Osteoblast (primary cell): ENCODE measurements at regions not wholly inside any gene's neighbourhood (a gene's known extent, or its start where the extent isn't known, plus 50 kb on each side); places are given as distances from the start of the nearest gene placed in this dataset.
A peak's percentile ranks its signal among the peaks of the same experiment; 100 is the strongest.

Experiments
- DNase-seq: peaks from one replicate; pipeline ENCODE4 v3.0.0; 2011; ENCODE audit warnings: low spot score, mixed read lengths; ENCODE audit not compliant: insufficient read length; ENCODE audit errors: missing footprints
- H2AFZ ChIP-seq: 2 replicates; pipeline ENCODE4 v1.6.0; 2011; ENCODE audit warnings: mild to moderate bottlenecking, low read length
- H3K27ac ChIP-seq: 2 replicates; pipeline ENCODE4 v1.5.1; 2011; ENCODE audit warnings: mild to moderate bottlenecking, low read depth, low read length, moderate library complexity
- H3K27me3 ChIP-seq: 2 replicates; pipeline ENCODE4 v1.6.0; 2012; ENCODE audit warnings: mild to moderate bottlenecking, control low read depth, inconsistent platforms, low read length, moderate library complexity; ENCODE audit not compliant: insufficient read depth
- H3K36me3 ChIP-seq: 2 replicates; pipeline ENCODE4 v1.5.1; 2011; ENCODE audit warnings: mild to moderate bottlenecking, low read length, control low read depth, moderate library complexity; ENCODE audit not compliant: insufficient read depth
- H3K4me1 ChIP-seq: 2 replicates; pipeline ENCODE4 v1.5.1; 2011; ENCODE audit warnings: mild to moderate bottlenecking, low read length, control low read depth, moderate library complexity; ENCODE audit not compliant: insufficient read depth
- H3K4me2 ChIP-seq: 2 replicates; pipeline ENCODE4 v1.6.0; 2011; ENCODE audit warnings: mild to moderate bottlenecking, low read length; ENCODE audit not compliant: insufficient read depth
- H3K4me3 ChIP-seq: fragments of 200-600 bp; sonication (generic); 3 replicates; pipeline ENCODE4 v1.5.1; 2012; ENCODE audit warnings: mild to moderate bottlenecking, low read length, inconsistent platforms; ENCODE audit not compliant: insufficient read depth
- H3K79me2 ChIP-seq: 2 replicates; pipeline ENCODE4 v1.6.0; 2012; ENCODE audit warnings: mild to moderate bottlenecking, low read length, control low read depth, inconsistent platforms; ENCODE audit not compliant: insufficient read depth
- H3K9me3 ChIP-seq: 2 replicates; pipeline ENCODE4 v1.5.1; 2011; ENCODE audit warnings: low read depth, low read length, control low read depth
- H4K20me1 ChIP-seq: 2 replicates; pipeline ENCODE4 v1.6.0; 2012; ENCODE audit warnings: mild to moderate bottlenecking, low read length, control low read depth; ENCODE audit not compliant: insufficient read depth
- CTCF ChIP-seq: IDR thresholded peaks from 2 replicates; pipeline ENCODE4 v1.5.1; 2011; ENCODE audit warnings: mild to moderate bottlenecking, low read depth, low read length, moderate library complexity; ENCODE audit errors: extremely low read depth

- Histone ChIP-seq H3K4me2 (no peak overlapping the region), H3K4me3 (no peak overlapping the region), H2AFZ (no peak overlapping the region), H3K4me1 (peaks cover 25% of the 10 kb centered on the region), H3K9me3 (no peaks in the 10 kb centered on the region), H4K20me1 (no peaks in the 10 kb centered on the region), H3K36me3 (no peaks in the 10 kb centered on the region), H3K27me3 (no peaks in the 10 kb centered on the region), H3K27ac (no peak overlapping the region), H3K79me2 (no peaks in the 10 kb centered on the region)
- no peak for DNase-seq
- no peak for TF ChIP-seq CTCF
Observed at GRCh38 chrX:20364238-20364637, 97.5 kb upstream of the RPS6KA3 start.

GRCh38 chrX:20363275-20363674 is 96.6 kb upstream of the RPS6KA3 start:
- no peaks in the 10 kb centered on the region for H4K20me1 ChIP-seq
- H2AFZ ChIP-seq, result peak overlapping the region; percentile 66
- H3K9me3 ChIP-seq, result no peaks in the 10 kb centered on the region
- no peaks in the 10 kb centered on the region for H3K79me2 ChIP-seq
- no peak overlapping the region for H3K4me3 ChIP-seq
- no peak for DNase-seq
- H3K36me3 ChIP-seq, result no peaks in the 10 kb centered on the region
- no peak for TF ChIP-seq CTCF
- peaks cover 25% of the 10 kb centered on the region for H3K4me1 ChIP-seq
- no peaks in the 10 kb centered on the region for H3K27me3 ChIP-seq
- H3K4me2 ChIP-seq, result peak overlapping the region; percentile 68
- peak overlapping the region; percentile 87 for H3K27ac ChIP-seq

GRCh38 chrX:20362268-20363267 is 95.9 kb upstream of the RPS6KA3 start:
- Histone ChIP-seq H3K4me3 (peak overlapping the region; percentile 42), H3K27ac (peak overlapping the region; percentile 87), H3K9me3 (no peaks in the 10 kb centered on the region), H4K20me1 (no peaks in the 10 kb centered on the region), H3K79me2 (no peaks in the 10 kb centered on the region), H3K4me1 (peaks cover 25% of the 10 kb centered on the region), H2AFZ (peak overlapping the region; percentile 77), H3K4me2 (peak overlapping the region; percentile 68), H3K36me3 (no peaks in the 10 kb centered on the region), H3K27me3 (no peaks in the 10 kb centered on the region)
- DNase-seq, result peak; percentile 65
- no peak for TF ChIP-seq CTCF

- peak overlapping the region; percentile 68 for H3K4me2 ChIP-seq
- no peak overlapping the region for H3K4me3 ChIP-seq
- H3K4me1 ChIP-seq, result peaks cover 25% of the 10 kb centered on the region
- H3K36me3 ChIP-seq, result no peaks in the 10 kb centered on the region
- no peaks in the 10 kb centered on the region for H3K79me2 ChIP-seq
- H4K20me1 ChIP-seq, result no peaks in the 10 kb centered on the region
- H3K9me3 ChIP-seq, result no peaks in the 10 kb centered on the region
- H2AFZ ChIP-seq, result peak overlapping the region; percentile 77
- TF ChIP-seq CTCF, result no peak
- no peaks in the 10 kb centered on the region for H3K27me3 ChIP-seq
- DNase-seq, result peak; percentile 78
- peak overlapping the region; percentile 87 for H3K27ac ChIP-seq
Observed at GRCh38 chrX:20361890-20362262, 95.2 kb upstream of the RPS6KA3 start.
